Pancreas (tissue), 10 donors: ENCODE measurements at regions not wholly inside any gene's neighbourhood (a gene's known extent, or its start where the extent isn't known, plus 50 kb on each side); places are given as distances from the start of the nearest gene placed in this dataset.

Experiments
- ATAC-seq, 4 donors: fragments of 200-7000 bp; cut with Tn5 transposase; one replicate each; pipeline versions ENCODE4 v1.8.0 to v1.9.1; 2020; ENCODE audit warnings: mild to moderate bottlenecking in 4 of 4, moderate library complexity in 4 of 4
- DNase-seq, 6 donors: peaks; one replicate each; pipeline ENCODE4 v3.0.0-alpha.2; 2020
- FAIRE-seq: peaks from 2 replicates; lab custom pipeline; 2012; peaks lifted over from hg19 to GRCh38; lab: Jason Lieb, UNC
- H3K27ac ChIP-seq, 4 donors: fragments of 200-600 bp; sonication (generic); 1 replicate in 3 of 4; 2 replicates in 1 of 4; pipeline versions ENCODE4 v1.5.0 to v1.8.0; 2020
- H3K27me3 ChIP-seq, 4 donors: fragments of 200-600 bp; one replicate each; pipeline ENCODE4 v1.8.0; 2021
- H3K36me3 ChIP-seq, 3 donors: fragments of 200-600 bp; sonication (generic) in 1 of 3; one replicate each; pipeline versions ENCODE4 v1.5.0 to v1.8.0; 2020 to 2021
- H3K4me1 ChIP-seq, 3 donors: fragments of 200-600 bp; one replicate each; pipeline ENCODE4 v1.8.0; 2021
- H3K4me3 ChIP-seq, 4 donors: fragments of 200-600 bp; sonication (generic) in 2 of 4; one replicate each; pipeline versions ENCODE4 v1.5.0 to v1.8.0; 2020 to 2021
- H3K9me3 ChIP-seq, 4 donors: fragments of 200-600 bp; one replicate each; pipeline ENCODE4 v1.8.0; 2021
- CTCF ChIP-seq, 4 donors: fragments of 200-600 bp; sonication (generic) in 3 of 4; IDR thresholded peaks; one replicate each; pipeline versions ENCODE4 v1.5.0 to v1.8.0; 2021; ENCODE audit warnings: antibody characterized with exemption in 4 of 4
- WGBS, 2 donors: extraction: QIAGEN DNeasy Blood & Tissue Kit; methylation state at CpG; one replicate each; pipeline ENCODE4 v1.1.7; 2013; 5-methylcytosine and 5-hydroxymethylcytosine counted together
- intact Hi-C, 3 donors: fragments of 100-400 bp; cut with DNase I; formaldehyde crosslinking; loops; one replicate each; pipeline versions ENCODE4 v1.11.1 to v1.14.2; 2022
- donor health status: healthy with polysubstance abuse.
- donor health status: DM: no; HTN: no; CAD: no; lungs with moderate emphysema.
- donor health status: DM: no; HTN: no; CAD: no.
- donor health status: control.
- donor health status: control.
- donor health status: Bipolar disorder and iron deficiency.
- donor health status: DM: yes; HTN: yes; CAD: no.
- donor health status: DM: no; HTN: no; CAD: no.
- donor health status: DM: no; HTN: no; CAD: no.
- donor health status: DM: yes; HTN: yes; CAD: no.

- H3K9me3 ChIP-seq, result no peaks in the 10 kb centered on the region
- no peaks in the 10 kb centered on the region for H3K36me3 ChIP-seq
- WGBS, 2 donors, result 35 to 40% methylated on average over 6 of the region's 6 CpGs
- intact Hi-C loops, result no loop called here
- peak overlapping the region in 2 of 4 donors; percentile 7 to 35 for H3K27ac ChIP-seq
- H3K4me1 ChIP-seq, result peaks cover 0 to 16% (median 11%) of the 10 kb centered on the region in 3 donors
- TF ChIP-seq CTCF (IDR thresholded peaks at IDR 0.05), result no peak
- DNase-seq (no peak), ATAC-seq (peak; percentile 66 to 81 (median 70)), FAIRE-seq (no peak)
- no peak overlapping the region for H3K4me3 ChIP-seq
- H3K27me3 ChIP-seq, result no peaks in the 10 kb centered on the region
These were observed 123.4 kb upstream of the C2CD4B start for GRCh38 chr15:62288361-62289017.

- DNase-seq (no peak), ATAC-seq (no peak), FAIRE-seq (no peak)
- intact Hi-C loops, result no loop called here
- Histone ChIP-seq H3K9me3 (no peaks in the 10 kb centered on the region), H3K27me3 (no peaks in the 10 kb centered on the region), H3K4me3 (no peak overlapping the region), H3K36me3 (no peaks in the 10 kb centered on the region), H3K4me1 (peaks cover 0 to 16% (median 11%) of the 10 kb centered on the region in 3 donors), H3K27ac (no peak overlapping the region)
- 83 to 84% methylated on average over 2 of the region's 2 CpGs for WGBS, 2 donors
- no peak for TF ChIP-seq CTCF (IDR thresholded peaks at IDR 0.05)
These were observed 126.2 kb upstream of the C2CD4B start for GRCh38 chr15:62291262-62291661.

DNA sequence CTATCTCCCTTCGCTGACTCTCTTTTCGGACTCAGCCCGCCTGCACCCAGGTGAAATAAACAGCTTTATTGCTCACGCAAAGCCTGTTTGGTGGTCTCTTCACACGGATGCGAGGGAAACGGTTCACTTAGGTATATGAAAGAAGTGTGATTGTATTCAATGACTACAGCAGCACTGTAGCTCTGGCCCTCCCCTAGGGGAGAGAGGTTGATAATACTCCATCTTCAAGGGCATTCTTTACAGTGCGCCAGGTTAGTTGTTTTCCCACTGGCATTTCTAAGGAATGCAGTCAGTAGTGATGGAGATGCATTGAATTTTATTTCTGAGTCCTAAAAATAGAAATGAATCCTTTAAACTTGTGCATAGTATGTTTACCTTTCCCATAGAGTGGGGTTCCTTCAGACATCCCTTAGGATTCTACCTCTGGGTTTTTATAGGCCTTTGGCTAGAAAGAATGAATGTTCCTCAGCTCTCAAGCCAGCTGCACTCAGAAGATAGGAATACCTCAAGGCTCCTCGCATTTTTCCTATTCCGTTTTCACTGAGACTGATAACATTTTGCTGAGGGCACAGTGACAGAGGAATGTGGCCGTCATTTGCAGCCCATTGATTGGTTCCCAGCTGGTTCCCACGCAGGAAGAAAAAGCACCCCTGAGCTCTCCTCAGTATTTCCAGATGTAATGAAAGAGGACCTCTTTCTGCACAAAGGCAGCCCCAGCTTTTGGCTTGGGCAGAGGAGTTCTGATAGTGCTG lies 131.8 kb upstream of the C2CD4B start:
- H3K9me3 ChIP-seq, result no peaks in the 10 kb centered on the region
- DNase-seq (no peak), ATAC-seq (peak in 3 of 4 donors; percentile 25 to 49 (median 37)), FAIRE-seq (no peak)
- 56 to 64% methylated on average over 12 of the region's 12 CpGs for WGBS, 2 donors
- H3K36me3 ChIP-seq, result no peaks in the 10 kb centered on the region
- intact Hi-C loops, result no loop called here
- no peak for TF ChIP-seq CTCF (IDR thresholded peaks at IDR 0.05)
- no peak overlapping the region for H3K4me3 ChIP-seq
- H3K27ac ChIP-seq, result no peak overlapping the region
- H3K27me3 ChIP-seq, result no peaks in the 10 kb centered on the region
- peaks cover 0 to 14% (median 2%) of the 10 kb centered on the region in 3 donors for H3K4me1 ChIP-seq

DNA sequence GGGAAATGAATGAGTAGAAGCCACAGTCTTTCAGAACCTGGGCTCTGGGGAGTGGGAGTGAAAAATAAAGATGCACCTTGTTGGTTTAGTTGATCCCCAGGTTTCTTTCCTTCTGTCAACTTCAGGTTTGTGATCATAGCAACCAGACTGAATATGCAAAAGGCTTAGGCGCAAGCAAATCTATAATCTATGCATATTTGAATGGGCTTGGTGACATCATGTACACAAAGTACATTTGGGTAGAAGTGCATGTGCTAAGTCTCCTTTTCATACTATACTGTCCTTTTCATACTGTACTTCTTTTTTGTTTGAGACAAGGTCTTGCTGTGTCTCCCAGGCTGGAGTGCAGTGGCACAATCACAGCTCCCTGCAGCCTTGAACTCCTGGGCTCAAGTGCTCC lies 132.4 kb upstream of the C2CD4B start:
- TF ChIP-seq CTCF (IDR thresholded peaks at IDR 0.05), result no peak
- FAIRE-seq (no peak), DNase-seq (no peak), ATAC-seq (no peak)
- no peaks in the 10 kb centered on the region for H3K9me3 ChIP-seq
- H3K4me1 ChIP-seq, result peaks cover 0 to 20% (median 6%) of the 10 kb centered on the region in 3 donors
- no peak overlapping the region for H3K4me3 ChIP-seq
- no peaks in the 10 kb centered on the region for H3K36me3 ChIP-seq
- WGBS, 2 donors, result 93 to 94% methylated on average over 1 of the region's 1 CpG
- no peaks in the 10 kb centered on the region for H3K27me3 ChIP-seq
- H3K27ac ChIP-seq, result no peak overlapping the region
- intact Hi-C loops, result no loop called here

- H3K4me3 ChIP-seq, result no peak overlapping the region
- H3K4me1 ChIP-seq, result peaks cover under 1 to 24% (median 10%) of the 10 kb centered on the region in 3 donors
- H3K27ac ChIP-seq, result no peak overlapping the region
- DNase-seq (no peak), FAIRE-seq (no peak), ATAC-seq (no peak)
- no peaks in the 10 kb centered on the region for H3K9me3 ChIP-seq
- H3K36me3 ChIP-seq, result no peaks in the 10 kb centered on the region
- no peak for TF ChIP-seq CTCF (IDR thresholded peaks at IDR 0.05)
- no peaks in the 10 kb centered on the region for H3K27me3 ChIP-seq
- intact Hi-C loops, result no loop called here
- 75 to 81% methylated on average over 5 of the region's 5 CpGs for WGBS, 2 donors
These were observed 132.8 kb upstream of the C2CD4B start for GRCh38 chr15:62297933-62298332.
